SU-DHL-6 (cell line): ENCODE measurements at regions not wholly inside any gene's neighbourhood (a gene's known extent, or its start where the extent isn't known, plus 50 kb on each side); places are given as distances from the start of the nearest gene placed in this dataset.

Experiments used
- EZH2phosphoT487 ChIP-seq: fragments of 200-600 bp; sonication (generic), shearing (Covaris generic); conservative IDR thresholded peaks from 2 replicates; pipeline ENCODE4 v1.6.1; 2018; ENCODE audit warnings: mild to moderate bottlenecking, antibody characterized with exemption, low read length, moderate library complexity, mixed read lengths
- TF ChIP-seq, protein P1 (sequence below): fragments of 200-600 bp; sonication (generic); IDR thresholded peaks from one replicate; pipeline ENCODE4 v1.5.1; 2017; ENCODE audit warnings: antibody characterized with exemption, mild to moderate bottlenecking, low read length, moderate library complexity; ENCODE audit not compliant: insufficient read depth, poor library complexity, severe bottlenecking

DNA sequence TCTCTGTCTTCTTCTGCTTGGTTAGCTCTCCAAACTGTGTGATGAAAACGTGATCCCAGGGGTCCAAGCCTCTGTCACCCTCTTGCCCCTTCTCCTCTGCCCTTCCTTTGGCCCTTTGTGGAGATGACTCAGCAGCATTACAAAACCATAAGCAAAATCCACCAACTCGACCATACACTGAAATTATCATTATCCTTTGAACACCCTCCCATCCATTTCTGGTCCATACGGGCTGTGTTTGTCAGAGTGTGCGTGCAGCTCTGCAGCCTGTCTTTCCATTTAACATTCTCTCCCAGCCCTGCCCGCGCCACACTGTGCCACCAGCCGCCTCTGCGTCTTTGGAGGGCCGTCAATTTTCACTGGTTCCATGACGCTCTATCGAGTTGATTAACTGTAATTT, 69.2 kb downstream of the SLC25A47 start:
- TF ChIP-seq, protein P1, sequence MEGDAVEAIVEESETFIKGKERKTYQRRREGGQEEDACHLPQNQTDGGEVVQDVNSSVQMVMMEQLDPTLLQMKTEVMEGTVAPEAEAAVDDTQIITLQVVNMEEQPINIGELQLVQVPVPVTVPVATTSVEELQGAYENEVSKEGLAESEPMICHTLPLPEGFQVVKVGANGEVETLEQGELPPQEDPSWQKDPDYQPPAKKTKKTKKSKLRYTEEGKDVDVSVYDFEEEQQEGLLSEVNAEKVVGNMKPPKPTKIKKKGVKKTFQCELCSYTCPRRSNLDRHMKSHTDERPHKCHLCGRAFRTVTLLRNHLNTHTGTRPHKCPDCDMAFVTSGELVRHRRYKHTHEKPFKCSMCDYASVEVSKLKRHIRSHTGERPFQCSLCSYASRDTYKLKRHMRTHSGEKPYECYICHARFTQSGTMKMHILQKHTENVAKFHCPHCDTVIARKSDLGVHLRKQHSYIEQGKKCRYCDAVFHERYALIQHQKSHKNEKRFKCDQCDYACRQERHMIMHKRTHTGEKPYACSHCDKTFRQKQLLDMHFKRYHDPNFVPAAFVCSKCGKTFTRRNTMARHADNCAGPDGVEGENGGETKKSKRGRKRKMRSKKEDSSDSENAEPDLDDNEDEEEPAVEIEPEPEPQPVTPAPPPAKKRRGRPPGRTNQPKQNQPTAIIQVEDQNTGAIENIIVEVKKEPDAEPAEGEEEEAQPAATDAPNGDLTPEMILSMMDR = no peak
- TF ChIP-seq EZH2phosphoT487 = no peak
